Ishikawa (cell line): ENCODE measurements at regions not wholly inside any gene's neighbourhood (a gene's known extent, or its start where the extent isn't known, plus 50 kb on each side); places are given as distances from the start of the nearest gene placed in this dataset.

Experiments
- CEBPB ChIP-seq: IDR thresholded peaks from 2 replicates; pipeline ENCODE4 v1.6.1; 2012
- EP300 ChIP-seq: IDR thresholded peaks from 2 replicates; pipeline ENCODE4 v1.6.1; 2012; ENCODE audit warnings: borderline replicate concordance
- NFIC ChIP-seq: IDR thresholded peaks from 2 replicates; pipeline ENCODE4 v1.6.1; 2012
- TAF1 ChIP-seq: IDR thresholded peaks from 2 replicates; pipeline ENCODE4 v1.6.1; 2012; ENCODE audit warnings: low read depth, mild to moderate bottlenecking
- TCF12 ChIP-seq: IDR thresholded peaks from 2 replicates; pipeline ENCODE4 v1.6.1; 2012; ENCODE audit warnings: low read depth

DNA sequence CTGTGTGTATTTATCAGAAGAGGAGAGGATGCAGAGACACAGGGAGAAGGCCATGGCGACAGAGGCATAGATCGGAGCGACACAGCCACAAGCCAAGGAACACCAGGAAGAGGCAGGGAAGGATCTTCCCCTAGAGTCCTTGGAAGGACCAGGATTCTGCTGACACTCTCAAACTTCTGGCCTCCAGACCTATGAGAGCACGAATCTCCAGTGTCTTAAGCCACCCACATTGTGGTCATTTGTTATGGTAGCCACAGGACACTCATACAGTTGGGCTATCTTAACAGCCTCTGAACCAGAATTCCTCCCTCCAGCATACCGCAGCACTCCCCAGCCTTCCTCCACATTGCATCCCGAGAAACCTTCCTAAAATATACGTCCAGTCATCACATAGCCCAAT is 367.0 kb upstream of the MGMT start:
- TF ChIP-seq CEBPB, result no peak
- TF ChIP-seq TCF12, result no peak
- TF ChIP-seq EP300, result no peak
- TF ChIP-seq TAF1, result no peak
- TF ChIP-seq NFIC, result no peak
